Liver (tissue), 8 donors: ENCODE measurements at regions not wholly inside any gene's neighbourhood (a gene's known extent, or its start where the extent isn't known, plus 50 kb on each side); places are given as distances from the start of the nearest gene placed in this dataset.

Experiments used
- DNase-seq: peaks from one replicate; pipeline ENCODE4 v3.0.0-alpha.2; 2017; ENCODE audit warnings: low spot score
- H3K27ac ChIP-seq, 2 donors: one replicate each; pipeline ENCODE4 v1.7.0; 2013; ENCODE audit warnings: inconsistent platforms in 2 of 2, low read length in 2 of 2, control low read depth in 1 of 2, low read depth in 1 of 2, mild to moderate bottlenecking in 1 of 2
- H3K27me3 ChIP-seq, 4 donors: one replicate each; pipeline versions ENCODE4 v1.6.1 to v1.7.0; 2013; ENCODE audit warnings: low read length in 3 of 4, inconsistent platforms in 1 of 4, mild to moderate bottlenecking in 1 of 4, moderate library complexity in 1 of 4; ENCODE audit not compliant: control insufficient read depth in 4 of 4, insufficient read depth in 4 of 4
- H3K36me3 ChIP-seq, 4 donors: one replicate each; pipeline versions ENCODE4 v1.6.1 to v1.7.0; 2013; ENCODE audit warnings: low read length in 3 of 4, mild to moderate bottlenecking in 3 of 4, low read depth in 1 of 4, moderate library complexity in 1 of 4; ENCODE audit not compliant: control insufficient read depth in 4 of 4, insufficient read depth in 3 of 4
- H3K4me1 ChIP-seq, 4 donors: one replicate each; pipeline versions ENCODE4 v1.6.1 to v1.7.0; 2013; ENCODE audit warnings: low read length in 3 of 4, mild to moderate bottlenecking in 3 of 4, moderate library complexity in 1 of 4; ENCODE audit not compliant: control insufficient read depth in 4 of 4, insufficient read depth in 4 of 4
- H3K4me3 ChIP-seq, 3 donors: one replicate each; pipeline versions ENCODE4 v1.6.1 to v1.7.0; 2013; ENCODE audit warnings: low read length in 3 of 3, control low read depth in 1 of 3, low read depth in 1 of 3, mild to moderate bottlenecking in 1 of 3
- H3K9ac ChIP-seq, 2 donors: one replicate each; pipeline ENCODE4 v1.7.0; 2013; ENCODE audit warnings: low read length in 2 of 2, mild to moderate bottlenecking in 2 of 2, moderate library complexity in 2 of 2, control low read depth in 1 of 2, low read depth in 1 of 2
- H3K9me3 ChIP-seq, 4 donors: one replicate each; pipeline versions ENCODE4 v1.6.1 to v1.7.0; 2013; ENCODE audit warnings: low read length in 3 of 4; ENCODE audit not compliant: control insufficient read depth in 4 of 4
- EGR1 ChIP-seq, 2 donors: IDR thresholded peaks; 2 replicates each; pipeline ENCODE4 v1.6.1; 2016 to 2018; ENCODE audit warnings: antibody characterized with exemption in 2 of 2, low read depth in 2 of 2
- FOXA1 ChIP-seq: IDR thresholded peaks from 2 replicates; pipeline ENCODE4 v1.6.1; 2016; ENCODE audit warnings: antibody characterized with exemption
- FOXA2 ChIP-seq: IDR thresholded peaks from 2 replicates; pipeline ENCODE4 v1.6.1; 2016; ENCODE audit warnings: antibody characterized with exemption
- GABPA ChIP-seq, 2 donors: IDR thresholded peaks in 1 of 2; conservative IDR thresholded peaks in 1 of 2; 2 replicates each; pipeline ENCODE4 v1.6.1; 2016; ENCODE audit warnings: antibody characterized with exemption in 2 of 2, mild to moderate bottlenecking in 1 of 2, moderate library complexity in 1 of 2
- HNF4A ChIP-seq, 2 donors: conservative IDR thresholded peaks; 2 replicates each; pipeline ENCODE4 v1.6.1; 2016; ENCODE audit warnings: antibody characterized with exemption in 2 of 2, mild to moderate bottlenecking in 2 of 2
- JUND ChIP-seq, 2 donors: IDR thresholded peaks; 2 replicates each; pipeline ENCODE4 v1.6.1; 2016; ENCODE audit warnings: antibody characterized with exemption in 2 of 2
- NR2F2 ChIP-seq: IDR thresholded peaks from 2 replicates; pipeline ENCODE4 v1.6.1; 2016; ENCODE audit warnings: antibody characterized with exemption
- SP1 ChIP-seq: IDR thresholded peaks from 2 replicates; pipeline ENCODE4 v1.6.1; 2018; ENCODE audit warnings: antibody characterized with exemption, mild to moderate bottlenecking
- TAF1 ChIP-seq: conservative IDR thresholded peaks from 2 replicates; pipeline ENCODE4 v1.6.1; 2016; ENCODE audit warnings: antibody characterized with exemption, mild to moderate bottlenecking
- YY1 ChIP-seq: IDR thresholded peaks from 2 replicates; pipeline ENCODE4 v1.6.1; 2016; ENCODE audit warnings: antibody characterized with exemption, mild to moderate bottlenecking
- WGBS: extraction: QIAGEN DNeasy Blood & Tissue Kit; methylation state at CpG from one replicate; pipeline ENCODE4 v1.1.7; 2013; 5-methylcytosine and 5-hydroxymethylcytosine counted together
- TF ChIP-seq, protein P1 (sequence below): IDR thresholded peaks from 2 replicates; pipeline ENCODE4 v1.6.1; 2016; ENCODE audit warnings: antibody characterized with exemption
- TF ChIP-seq, protein P2 (sequence below): IDR thresholded peaks from 2 replicates; pipeline ENCODE4 v1.6.1; 2016; ENCODE audit warnings: antibody characterized with exemption
- TF ChIP-seq, protein P3 (sequence below): IDR thresholded peaks from 2 replicates; pipeline ENCODE4 v1.6.1; 2016; ENCODE audit warnings: antibody characterized with exemption
- TF ChIP-seq, protein P4 (sequence below): fragments of 150-350 bp; IDR thresholded peaks from 2 replicates; pipeline ENCODE4 v1.5.1; 2017; ENCODE audit warnings: improper control_type of control experiment, low read depth, low read length; ENCODE audit not compliant: missing input control
- donor health status: healthy.
- donor health status: healthy.
- donor health status: healthy.
- donor health status: healthy.
- donor health status: healthy.

DNA sequence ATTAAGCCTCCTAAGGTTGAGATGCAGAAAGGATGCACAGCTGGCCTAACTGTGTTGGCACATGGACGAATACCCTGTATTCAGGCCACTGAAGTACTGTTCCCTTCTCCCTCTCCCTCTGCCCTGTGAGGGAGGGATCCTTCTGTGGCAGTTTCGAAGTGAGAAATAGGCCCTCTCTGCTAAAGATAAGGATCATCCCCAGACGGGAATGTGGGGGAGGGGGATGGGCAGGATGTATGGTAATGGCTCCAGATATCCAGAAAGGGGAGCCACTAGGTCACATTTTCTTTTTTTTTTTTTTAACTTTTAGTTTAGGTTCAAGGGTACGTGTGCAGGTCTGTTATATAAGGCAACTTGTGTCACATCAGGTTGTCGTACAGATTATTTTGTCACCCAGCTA lies 463.1 kb downstream of the TBL1XR1 start:
- Histone ChIP-seq H3K36me3 (no peaks in the 10 kb centered on the region), H3K27ac (no peak overlapping the region), H3K4me3 (no peak overlapping the region), H3K9me3 (no peaks in the 10 kb centered on the region), H3K27me3 (peaks cover 0 to 2% (median 0%) of the 10 kb centered on the region in 4 donors), H3K9ac (no peak overlapping the region), H3K4me1 (no peaks in the 10 kb centered on the region)
- DNase-seq = no peak
- TF ChIP-seq, protein P1, sequence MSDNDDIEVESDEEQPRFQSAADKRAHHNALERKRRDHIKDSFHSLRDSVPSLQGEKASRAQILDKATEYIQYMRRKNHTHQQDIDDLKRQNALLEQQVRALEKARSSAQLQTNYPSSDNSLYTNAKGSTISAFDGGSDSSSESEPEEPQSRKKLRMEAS = no peak
- no peak for TF ChIP-seq SP1
- no peak for TF ChIP-seq YY1
- TF ChIP-seq HNF4A (conservative IDR thresholded peaks at IDR 0.05) = no peak
- 58% methylated on average over 5 of the region's 5 CpGs for WGBS

DNA sequence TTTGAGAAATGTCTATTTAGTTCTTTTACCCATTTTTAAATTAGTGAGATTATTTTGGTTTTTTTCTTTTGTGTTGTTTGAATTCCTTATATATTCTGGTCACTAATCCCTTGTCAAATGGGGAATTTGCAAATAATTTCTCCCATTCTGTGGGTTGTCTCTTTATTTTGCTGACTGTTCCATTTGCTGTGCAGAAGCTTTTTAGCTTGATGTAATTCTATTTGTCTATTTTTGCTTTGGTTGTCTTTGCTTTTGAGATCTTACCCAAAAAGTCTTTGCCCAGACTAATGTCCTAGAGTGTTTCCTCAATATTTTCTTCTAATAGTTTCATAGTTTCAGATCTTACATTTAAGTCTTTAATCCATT lies 472.9 kb downstream of the TBL1XR1 start:
- TF ChIP-seq GABPA (IDR thresholded peaks at IDR 0.05 in 1 of 2, conservative IDR thresholded peaks at IDR 0.05 in 1 of 2) = no peak
- TF ChIP-seq TAF1 = no peak
- Histone ChIP-seq H3K4me3 (no peak overlapping the region), H3K27me3 (peaks cover 0 to 2% (median 0%) of the 10 kb centered on the region in 4 donors), H3K27ac (no peak overlapping the region), H3K9me3 (no peaks in the 10 kb centered on the region), H3K9ac (no peak overlapping the region), H3K4me1 (no peaks in the 10 kb centered on the region), H3K36me3 (no peaks in the 10 kb centered on the region)
- DNase-seq = no peak

DNA sequence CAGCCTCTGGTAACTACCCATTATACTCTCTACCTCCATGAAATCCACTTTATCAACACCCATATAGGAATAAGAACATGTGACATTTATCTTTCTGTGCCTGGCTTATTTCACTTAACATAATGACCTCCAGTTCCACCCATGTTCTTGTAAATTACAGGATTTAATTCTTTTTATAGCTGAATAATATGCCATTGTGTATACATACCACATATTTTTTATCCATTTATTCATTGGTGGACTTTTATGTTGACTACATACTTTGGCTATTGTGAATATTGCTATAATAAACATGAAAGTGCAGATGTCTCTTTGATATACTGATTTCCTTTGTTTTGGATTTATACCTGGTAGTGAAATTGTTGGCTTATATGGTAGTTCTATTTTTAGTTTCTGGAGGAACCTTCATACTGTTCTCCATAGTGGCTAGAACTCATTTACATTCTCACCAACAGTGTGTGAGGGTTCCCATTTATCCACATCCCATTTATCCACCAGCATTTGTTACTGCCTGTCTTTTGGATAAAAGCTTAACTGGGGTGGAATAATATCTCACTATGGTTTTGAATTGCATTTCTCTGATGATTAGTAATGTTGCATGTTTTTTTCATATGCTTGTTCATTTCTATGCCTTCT lies 473.4 kb downstream of the TBL1XR1 start:
- H3K4me1 ChIP-seq = no peaks in the 10 kb centered on the region
- H3K27me3 ChIP-seq = peaks cover 0 to 2% (median 0%) of the 10 kb centered on the region in 4 donors
- no peaks in the 10 kb centered on the region for H3K9me3 ChIP-seq
- no peak for TF ChIP-seq EGR1 (IDR thresholded peaks at IDR 0.05; ENCODE audit: low read depth in 2 of 2)
- TF ChIP-seq, protein P2, sequence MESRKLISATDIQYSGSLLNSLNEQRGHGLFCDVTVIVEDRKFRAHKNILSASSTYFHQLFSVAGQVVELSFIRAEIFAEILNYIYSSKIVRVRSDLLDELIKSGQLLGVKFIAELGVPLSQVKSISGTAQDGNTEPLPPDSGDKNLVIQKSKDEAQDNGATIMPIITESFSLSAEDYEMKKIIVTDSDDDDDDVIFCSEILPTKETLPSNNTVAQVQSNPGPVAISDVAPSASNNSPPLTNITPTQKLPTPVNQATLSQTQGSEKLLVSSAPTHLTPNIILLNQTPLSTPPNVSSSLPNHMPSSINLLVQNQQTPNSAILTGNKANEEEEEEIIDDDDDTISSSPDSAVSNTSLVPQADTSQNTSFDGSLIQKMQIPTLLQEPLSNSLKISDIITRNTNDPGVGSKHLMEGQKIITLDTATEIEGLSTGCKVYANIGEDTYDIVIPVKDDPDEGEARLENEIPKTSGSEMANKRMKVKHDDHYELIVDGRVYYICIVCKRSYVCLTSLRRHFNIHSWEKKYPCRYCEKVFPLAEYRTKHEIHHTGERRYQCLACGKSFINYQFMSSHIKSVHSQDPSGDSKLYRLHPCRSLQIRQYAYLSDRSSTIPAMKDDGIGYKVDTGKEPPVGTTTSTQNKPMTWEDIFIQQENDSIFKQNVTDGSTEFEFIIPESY = no peak
- no peaks in the 10 kb centered on the region for H3K36me3 ChIP-seq
- H3K27ac ChIP-seq = no peak overlapping the region
- DNase-seq = no peak
- no peak overlapping the region for H3K9ac ChIP-seq
- no peak overlapping the region for H3K4me3 ChIP-seq

DNA sequence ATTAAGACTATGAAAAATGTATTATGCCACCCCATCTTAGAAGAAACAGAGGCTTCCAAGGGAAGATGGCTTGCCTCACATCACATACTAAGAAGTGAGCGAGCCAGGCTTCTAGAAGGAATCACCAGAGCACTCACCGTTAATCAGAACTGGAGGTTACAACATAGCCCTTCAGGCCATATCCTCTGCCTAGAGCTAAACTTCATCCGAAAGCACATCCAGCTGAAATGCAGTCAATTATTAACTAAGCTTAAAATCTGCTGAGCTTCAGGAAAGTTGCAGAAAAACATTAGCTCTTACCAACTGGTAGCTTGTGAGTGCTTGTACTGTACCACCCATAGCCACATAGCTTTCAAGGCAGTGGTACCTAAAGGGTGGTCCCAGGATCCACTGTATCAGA lies 483.2 kb downstream of the TBL1XR1 start:
- 23% methylated on average over 3 of the region's 3 CpGs for WGBS

More for the DNA sequence above, 483.2 kb downstream of the TBL1XR1 start:
- Histone ChIP-seq H3K9ac (no peak overlapping the region), H3K27me3 (no peaks in the 10 kb centered on the region), H3K36me3 (no peaks in the 10 kb centered on the region), H3K4me1 (no peaks in the 10 kb centered on the region), H3K4me3 (no peak overlapping the region), H3K27ac (no peak overlapping the region), H3K9me3 (no peaks in the 10 kb centered on the region)
- DNase-seq = no peak
- TF ChIP-seq, protein P2 = no peak
- TF ChIP-seq, protein P3, sequence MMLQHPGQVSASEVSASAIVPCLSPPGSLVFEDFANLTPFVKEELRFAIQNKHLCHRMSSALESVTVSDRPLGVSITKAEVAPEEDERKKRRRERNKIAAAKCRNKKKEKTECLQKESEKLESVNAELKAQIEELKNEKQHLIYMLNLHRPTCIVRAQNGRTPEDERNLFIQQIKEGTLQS = no peak
- TF ChIP-seq NR2F2 (no peak), FOXA1 (no peak), FOXA2 (no peak), TAF1 (no peak), GABPA (IDR thresholded peaks at IDR 0.05 in 1 of 2, conservative IDR thresholded peaks at IDR 0.05 in 1 of 2) (no peak), JUND (IDR thresholded peaks at IDR 0.05) (no peak)
- TF ChIP-seq, protein P4, sequence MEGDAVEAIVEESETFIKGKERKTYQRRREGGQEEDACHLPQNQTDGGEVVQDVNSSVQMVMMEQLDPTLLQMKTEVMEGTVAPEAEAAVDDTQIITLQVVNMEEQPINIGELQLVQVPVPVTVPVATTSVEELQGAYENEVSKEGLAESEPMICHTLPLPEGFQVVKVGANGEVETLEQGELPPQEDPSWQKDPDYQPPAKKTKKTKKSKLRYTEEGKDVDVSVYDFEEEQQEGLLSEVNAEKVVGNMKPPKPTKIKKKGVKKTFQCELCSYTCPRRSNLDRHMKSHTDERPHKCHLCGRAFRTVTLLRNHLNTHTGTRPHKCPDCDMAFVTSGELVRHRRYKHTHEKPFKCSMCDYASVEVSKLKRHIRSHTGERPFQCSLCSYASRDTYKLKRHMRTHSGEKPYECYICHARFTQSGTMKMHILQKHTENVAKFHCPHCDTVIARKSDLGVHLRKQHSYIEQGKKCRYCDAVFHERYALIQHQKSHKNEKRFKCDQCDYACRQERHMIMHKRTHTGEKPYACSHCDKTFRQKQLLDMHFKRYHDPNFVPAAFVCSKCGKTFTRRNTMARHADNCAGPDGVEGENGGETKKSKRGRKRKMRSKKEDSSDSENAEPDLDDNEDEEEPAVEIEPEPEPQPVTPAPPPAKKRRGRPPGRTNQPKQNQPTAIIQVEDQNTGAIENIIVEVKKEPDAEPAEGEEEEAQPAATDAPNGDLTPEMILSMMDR = no peak
- TF ChIP-seq, protein P1 = no peak
